Testis (tissue), 2 donors: ENCODE measurements at regions not wholly inside any gene's neighbourhood (a gene's known extent, or its start where the extent isn't known, plus 50 kb on each side); places are given as distances from the start of the nearest gene placed in this dataset.

Source experiments
- DNase-seq: peaks from one replicate; pipeline ENCODE4 v3.0.0-alpha.2; 2019
- H3K27ac ChIP-seq, 2 donors: fragments of 200-600 bp; sonication (generic); one replicate each; pipeline ENCODE4 v1.5.1; 2019
- H3K27me3 ChIP-seq: fragments of 200-600 bp; sonication (generic); one replicate; pipeline ENCODE4 v1.5.1; 2019
- H3K36me3 ChIP-seq: fragments of 200-600 bp; sonication (generic); one replicate; pipeline ENCODE4 v1.5.1; 2017; ENCODE audit warnings: low read depth; ENCODE audit errors: missing control alignments
- H3K4me1 ChIP-seq: fragments of 200-600 bp; sonication (generic); one replicate; pipeline ENCODE4 v1.5.1; 2019
- H3K4me3 ChIP-seq, 2 donors: fragments of 200-600 bp; sonication (generic); one replicate each; pipeline ENCODE4 v1.5.1; 2017 to 2019
- H3K9me3 ChIP-seq: fragments of 200-600 bp; sonication (generic); one replicate; pipeline ENCODE4 v1.5.1; 2017
- POLR2A ChIP-seq: fragments of 450-650 bp; IDR thresholded peaks from one replicate; pipeline ENCODE4 v1.6.1; 2017; ENCODE audit warnings: antibody characterized with exemption, mild to moderate bottlenecking, moderate library complexity
- WGBS, 2 donors: methylation state at CpG; one replicate each; pipeline ENCODE4 v1.1.5; 2018; 5-methylcytosine and 5-hydroxymethylcytosine counted together
- intact Hi-C: fragments of 100-400 bp; cut with DNase I; formaldehyde crosslinking; loops from one replicate; pipeline ENCODE4 v1.15.1; 2023; ENCODE audit warnings: low total_unique reads
- TF ChIP-seq, protein P1 (sequence below), 3 experiments: fragments of 450-650 bp in 2 of 3; fragments of 200-600 bp in 1 of 3; sonication (generic) in 1 of 3; IDR thresholded peaks; one replicate each; pipeline ENCODE4 v1.5.1; 2016 to 2019; ENCODE audit warnings: antibody characterized with exemption in 3 of 3, mild to moderate bottlenecking in 2 of 3, moderate library complexity in 1 of 3

- Histone ChIP-seq H3K36me3 (no peaks in the 10 kb centered on the region), H3K9me3 (no peaks in the 10 kb centered on the region), H3K4me1 (no peaks in the 10 kb centered on the region), H3K4me3 (no peak overlapping the region), H3K27me3 (no peaks in the 10 kb centered on the region), H3K27ac (no peak overlapping the region)
- TF ChIP-seq, protein P1, sequence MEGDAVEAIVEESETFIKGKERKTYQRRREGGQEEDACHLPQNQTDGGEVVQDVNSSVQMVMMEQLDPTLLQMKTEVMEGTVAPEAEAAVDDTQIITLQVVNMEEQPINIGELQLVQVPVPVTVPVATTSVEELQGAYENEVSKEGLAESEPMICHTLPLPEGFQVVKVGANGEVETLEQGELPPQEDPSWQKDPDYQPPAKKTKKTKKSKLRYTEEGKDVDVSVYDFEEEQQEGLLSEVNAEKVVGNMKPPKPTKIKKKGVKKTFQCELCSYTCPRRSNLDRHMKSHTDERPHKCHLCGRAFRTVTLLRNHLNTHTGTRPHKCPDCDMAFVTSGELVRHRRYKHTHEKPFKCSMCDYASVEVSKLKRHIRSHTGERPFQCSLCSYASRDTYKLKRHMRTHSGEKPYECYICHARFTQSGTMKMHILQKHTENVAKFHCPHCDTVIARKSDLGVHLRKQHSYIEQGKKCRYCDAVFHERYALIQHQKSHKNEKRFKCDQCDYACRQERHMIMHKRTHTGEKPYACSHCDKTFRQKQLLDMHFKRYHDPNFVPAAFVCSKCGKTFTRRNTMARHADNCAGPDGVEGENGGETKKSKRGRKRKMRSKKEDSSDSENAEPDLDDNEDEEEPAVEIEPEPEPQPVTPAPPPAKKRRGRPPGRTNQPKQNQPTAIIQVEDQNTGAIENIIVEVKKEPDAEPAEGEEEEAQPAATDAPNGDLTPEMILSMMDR (IDR thresholded peaks at IDR 0.05) = no peak
- no peak for TF ChIP-seq POLR2A
- no peak for DNase-seq
- 90% methylated on average over 3 of the region's 3 CpGs for WGBS, 2 donors
- intact Hi-C loops = no loop called here
These were observed 218.5 kb downstream of the RPS29 start for GRCh38 chr14:49367696-49368095.

GRCh38 chr14:49366416-49366815 is 219.8 kb downstream of the RPS29 start:
- H3K4me1 ChIP-seq = no peaks in the 10 kb centered on the region
- no peak overlapping the region for H3K27ac ChIP-seq
- no peak for DNase-seq
- TF ChIP-seq, protein P1 (IDR thresholded peaks at IDR 0.05) = no peak
- TF ChIP-seq POLR2A = no peak
- H3K36me3 ChIP-seq = no peaks in the 10 kb centered on the region
- no peak overlapping the region for H3K4me3 ChIP-seq
- no peaks in the 10 kb centered on the region for H3K9me3 ChIP-seq
- intact Hi-C loops = no loop called here
- no peaks in the 10 kb centered on the region for H3K27me3 ChIP-seq
- WGBS, 2 donors = 27 to 39% methylated on average over 1 of the region's 1 CpG

GRCh38 chr14:49364752-49365117 is 221.4 kb downstream of the RPS29 start:
- no peak for DNase-seq
- intact Hi-C loops = no loop called here
- H3K9me3 ChIP-seq = no peaks in the 10 kb centered on the region
- 38 to 41% methylated on average over 1 of the region's 1 CpG for WGBS, 2 donors
- H3K4me1 ChIP-seq = no peaks in the 10 kb centered on the region
- H3K27ac ChIP-seq = no peak overlapping the region
- no peak overlapping the region for H3K4me3 ChIP-seq
- H3K27me3 ChIP-seq = no peaks in the 10 kb centered on the region
- no peak for TF ChIP-seq POLR2A
- TF ChIP-seq, protein P1 (IDR thresholded peaks at IDR 0.05) = no peak
- H3K36me3 ChIP-seq = no peaks in the 10 kb centered on the region

DNA sequence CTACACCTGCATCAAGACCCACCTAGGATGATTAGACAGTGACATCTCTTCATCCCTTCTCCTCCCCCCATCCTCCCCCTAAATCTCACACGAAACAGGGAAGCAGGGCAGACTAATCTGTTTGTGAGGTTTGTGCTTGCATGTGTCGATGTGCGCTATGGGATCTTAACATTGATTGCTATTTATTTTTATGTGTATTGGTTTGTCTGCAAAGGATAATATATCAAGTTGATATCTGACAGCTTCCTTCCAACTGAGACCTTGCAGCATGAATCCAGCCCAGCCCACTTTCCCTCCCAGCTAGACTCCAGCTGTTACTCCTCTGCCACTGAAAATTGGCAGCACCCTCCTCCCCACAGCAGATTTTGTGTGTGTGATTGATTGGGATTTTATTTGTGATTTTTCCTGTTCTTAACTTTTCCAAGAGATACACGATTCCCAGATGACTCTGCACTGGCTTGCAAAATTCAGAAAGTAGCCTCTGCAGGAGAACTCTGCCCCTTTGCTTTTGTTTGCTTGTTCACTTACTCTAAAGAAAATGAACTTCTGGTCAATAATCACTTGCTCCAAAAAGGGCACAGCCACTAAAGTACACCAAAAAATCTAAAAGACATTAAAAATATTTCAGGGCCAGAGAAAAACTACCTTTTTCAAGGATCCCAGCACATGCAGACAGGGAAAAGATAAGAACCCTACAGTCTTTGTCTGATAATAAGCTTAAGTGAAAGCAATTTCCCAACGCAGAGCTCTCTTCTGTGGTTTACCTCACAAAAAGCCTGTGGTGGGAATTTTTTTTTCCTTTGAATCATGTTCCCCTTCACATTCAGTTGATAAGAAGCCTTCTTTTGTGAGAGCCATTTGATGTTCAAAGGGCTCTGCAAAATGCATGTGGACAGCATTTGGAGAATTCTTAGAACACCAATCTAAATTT is 222.1 kb downstream of the RPS29 start:
- Histone ChIP-seq H3K27ac (no peak overlapping the region), H3K9me3 (no peaks in the 10 kb centered on the region), H3K27me3 (no peaks in the 10 kb centered on the region), H3K4me1 (no peaks in the 10 kb centered on the region), H3K36me3 (no peaks in the 10 kb centered on the region), H3K4me3 (no peak overlapping the region)
- no peak for DNase-seq
- TF ChIP-seq, protein P1 (IDR thresholded peaks at IDR 0.05) = no peak
- no peak for TF ChIP-seq POLR2A
- intact Hi-C loops = no loop called here
- 32 to 37% methylated on average over 5 of the region's 5 CpGs for WGBS, 2 donors

- TF ChIP-seq POLR2A = no peak
- TF ChIP-seq, protein P1 (IDR thresholded peaks at IDR 0.05) = no peak
- no peaks in the 10 kb centered on the region for H3K36me3 ChIP-seq
- 24 to 48% methylated on average over 1 of the region's 1 CpG for WGBS, 2 donors
- no peak overlapping the region for H3K4me3 ChIP-seq
- no peak overlapping the region for H3K27ac ChIP-seq
- H3K4me1 ChIP-seq = no peaks in the 10 kb centered on the region
- no peaks in the 10 kb centered on the region for H3K9me3 ChIP-seq
- H3K27me3 ChIP-seq = no peaks in the 10 kb centered on the region
- intact Hi-C loops = no loop called here
- DNase-seq = no peak
These were observed 223.3 kb downstream of the RPS29 start for GRCh38 chr14:49362916-49363315.
